H9 (cell line): ENCODE measurements at regions not wholly inside any gene's neighbourhood (a gene's known extent, or its start where the extent isn't known, plus 50 kb on each side); places are given as distances from the start of the nearest gene placed in this dataset.

ENCODE experiments used
- DNase-seq: peaks from one replicate; pipeline ENCODE4 v3.0.0-alpha.2; 2017
- H2AFZ ChIP-seq: one replicate; pipeline ENCODE4 v1.6.1; 2013; ENCODE audit warnings: mild to moderate bottlenecking, low read length, control low read depth, moderate library complexity
- H2AK5ac ChIP-seq: 2 replicates; pipeline ENCODE4 v1.6.1; 2013; ENCODE audit warnings: low read length, control low read depth, mixed read lengths; ENCODE audit not compliant: insufficient read length
- H2BK120ac ChIP-seq: one replicate; pipeline ENCODE4 v1.6.1; 2013; ENCODE audit warnings: low read depth, mild to moderate bottlenecking, low read length, control low read depth, inconsistent platforms; ENCODE audit not compliant: poor library complexity, severe bottlenecking
- H2BK12ac ChIP-seq: 2 replicates; pipeline ENCODE4 v1.6.1; 2013; ENCODE audit warnings: low read length, control low read depth, mixed read lengths, low read depth; ENCODE audit not compliant: insufficient read length
- H2BK15ac ChIP-seq: 2 replicates; pipeline ENCODE4 v1.6.1; 2013; ENCODE audit warnings: low read depth, low read length, control low read depth
- H2BK20ac ChIP-seq: one replicate; pipeline ENCODE4 v1.6.1; 2013; ENCODE audit warnings: low read depth, mild to moderate bottlenecking, low read length, control low read depth, inconsistent platforms; ENCODE audit not compliant: poor library complexity, severe bottlenecking
- H2BK5ac ChIP-seq: 2 replicates; pipeline ENCODE4 v1.6.1; 2013; ENCODE audit warnings: low read length, control low read depth, mixed read lengths; ENCODE audit not compliant: insufficient read length
- H3K14ac ChIP-seq: 2 replicates; pipeline ENCODE4 v1.6.1; 2013; ENCODE audit warnings: low read length, control low read depth; ENCODE audit not compliant: insufficient read depth
- H3K18ac ChIP-seq: 2 replicates; pipeline ENCODE4 v1.6.1; 2013; ENCODE audit warnings: low read depth, mild to moderate bottlenecking, mixed read lengths, low read length, control low read depth; ENCODE audit not compliant: insufficient read length
- H3K23ac ChIP-seq: 2 replicates; pipeline ENCODE4 v1.6.1; 2013; ENCODE audit warnings: low read length, control low read depth, mixed read lengths, low read depth; ENCODE audit not compliant: insufficient read length
- H3K23me2 ChIP-seq: 2 replicates; pipeline ENCODE4 v1.6.1; 2013; ENCODE audit warnings: low read depth, mild to moderate bottlenecking, mixed read lengths, low read length, control low read depth; ENCODE audit not compliant: insufficient read length, poor library complexity, severe bottlenecking
- H3K27ac ChIP-seq: 2 replicates; pipeline ENCODE4 v1.5.1; 2013; ENCODE audit warnings: low read length, control low read depth, mixed read lengths, low read depth; ENCODE audit not compliant: insufficient read length
- H3K27me3 ChIP-seq: 2 replicates; pipeline ENCODE4 v1.6.1; 2013; ENCODE audit warnings: low read length, control low read depth, inconsistent platforms; ENCODE audit not compliant: insufficient read depth
- H3K4ac ChIP-seq: 2 replicates; pipeline ENCODE4 v1.6.1; 2013; ENCODE audit warnings: low read depth, mild to moderate bottlenecking, control low read depth, inconsistent platforms, low read length, moderate library complexity
- H3K4me1 ChIP-seq: 2 replicates; pipeline ENCODE4 v1.6.1; 2013; ENCODE audit warnings: low read length, control low read depth, inconsistent platforms; ENCODE audit not compliant: insufficient read depth
- H3K4me2 ChIP-seq: 2 replicates; pipeline ENCODE4 v1.6.1; 2013; ENCODE audit warnings: low read length, control low read depth, mixed read lengths; ENCODE audit not compliant: insufficient read length, insufficient read depth
- H3K56ac ChIP-seq: 2 replicates; pipeline ENCODE4 v1.6.1; 2013; ENCODE audit warnings: low read depth, mild to moderate bottlenecking, mixed read lengths, low read length, control low read depth; ENCODE audit not compliant: insufficient read length
- H3K79me1 ChIP-seq: 2 replicates; pipeline ENCODE4 v1.6.1; 2013; ENCODE audit warnings: low read depth, mild to moderate bottlenecking, moderate library complexity, low read length, control low read depth, inconsistent platforms; ENCODE audit not compliant: insufficient read depth, poor library complexity, severe bottlenecking
- H3K79me2 ChIP-seq: 2 replicates; pipeline ENCODE4 v1.6.1; 2013; ENCODE audit warnings: low read length, control low read depth, inconsistent platforms; ENCODE audit not compliant: insufficient read depth
- H3K9ac ChIP-seq: 2 replicates; pipeline ENCODE4 v1.6.1; 2013; ENCODE audit warnings: low read length, control low read depth, mixed read lengths; ENCODE audit not compliant: insufficient read length; ENCODE audit errors: extremely low read depth
- H3K9me3 ChIP-seq: one replicate; pipeline ENCODE4 v1.6.1; 2013; ENCODE audit warnings: low read depth, low read length, inconsistent platforms; ENCODE audit not compliant: control insufficient read depth
- H3T11ph ChIP-seq: one replicate; pipeline ENCODE4 v1.6.1; 2013; ENCODE audit warnings: mild to moderate bottlenecking, low read length, control low read depth, inconsistent platforms
- H4K20me1 ChIP-seq: one replicate; pipeline ENCODE4 v1.6.1; 2013; ENCODE audit not compliant: control insufficient read depth, insufficient read length, insufficient read depth
- H4K5ac ChIP-seq: 2 replicates; pipeline ENCODE4 v1.6.1; 2013; ENCODE audit warnings: low read depth, mild to moderate bottlenecking, mixed read lengths, low read length, control low read depth; ENCODE audit not compliant: insufficient read length
- H4K8ac ChIP-seq: replicated peaks from 2 replicates; pipeline ENCODE4 v1.6.1; 2013; ENCODE audit warnings: low read length, control low read depth, mixed read lengths, low read depth; ENCODE audit not compliant: insufficient read length
- H4K91ac ChIP-seq: 2 replicates; pipeline ENCODE4 v1.6.1; 2013; ENCODE audit warnings: low read depth, mild to moderate bottlenecking, moderate library complexity, mixed read lengths, low read length, control low read depth; ENCODE audit not compliant: insufficient read length
- H3K27ac Mint-ChIP-seq, 3 experiments: 2 replicates in 2 of 3; 3 replicates in 1 of 3; pipeline ENCODE4 v1.8.0; 2020 to 2021; ENCODE audit warnings: mixed read lengths in 3 of 3, mild to moderate bottlenecking in 1 of 3, moderate library complexity in 1 of 3
- H3K27me3 Mint-ChIP-seq: 2 replicates; pipeline ENCODE4 v1.8.0; 2021; ENCODE audit warnings: low read depth, mild to moderate bottlenecking, moderate library complexity, mixed read lengths
- H3K36me3 Mint-ChIP-seq, 3 experiments: 2 replicates in 2 of 3; 3 replicates in 1 of 3; pipeline ENCODE4 v1.8.0; 2020 to 2021; ENCODE audit warnings: low read depth in 3 of 3, mixed read lengths in 3 of 3; ENCODE audit not compliant: insufficient read depth in 1 of 3
- H3K4me1 Mint-ChIP-seq, 2 experiments: 2 replicates each; pipeline ENCODE4 v1.8.0; 2020; ENCODE audit warnings: mixed read lengths in 2 of 2
- H3K4me3 Mint-ChIP-seq, 2 experiments: 2 replicates in 1 of 2; 3 replicates in 1 of 2; pipeline ENCODE4 v1.8.0; 2020 to 2021; ENCODE audit warnings: mild to moderate bottlenecking in 2 of 2, mixed read lengths in 2 of 2, moderate library complexity in 1 of 2
- H3K9me3 Mint-ChIP-seq, 2 experiments: 2 replicates in 1 of 2; 3 replicates in 1 of 2; pipeline ENCODE4 v1.8.0; 2020; ENCODE audit warnings: mild to moderate bottlenecking in 2 of 2, mixed read lengths in 2 of 2, moderate library complexity in 1 of 2
- WGBS: extraction: QIAGEN DNeasy Blood & Tissue Kit; methylation state at CpG from one replicate; pipeline ENCODE4 v1.1.7; 2013; ENCODE audit warnings: missing lambda C conversion rate, low lambda C conversion rate, mixed read lengths; ENCODE audit not compliant: insufficient read length; ENCODE audit errors: extremely low coverage; 5-methylcytosine and 5-hydroxymethylcytosine counted together
- TF ChIP-seq, protein P1 (sequence below): fragments of 200-600 bp; sonication (generic); conservative IDR thresholded peaks from 3 replicates; pipeline ENCODE4 v1.8.0; 2021; ENCODE audit warnings: antibody characterized with exemption, mild to moderate bottlenecking

DNA sequence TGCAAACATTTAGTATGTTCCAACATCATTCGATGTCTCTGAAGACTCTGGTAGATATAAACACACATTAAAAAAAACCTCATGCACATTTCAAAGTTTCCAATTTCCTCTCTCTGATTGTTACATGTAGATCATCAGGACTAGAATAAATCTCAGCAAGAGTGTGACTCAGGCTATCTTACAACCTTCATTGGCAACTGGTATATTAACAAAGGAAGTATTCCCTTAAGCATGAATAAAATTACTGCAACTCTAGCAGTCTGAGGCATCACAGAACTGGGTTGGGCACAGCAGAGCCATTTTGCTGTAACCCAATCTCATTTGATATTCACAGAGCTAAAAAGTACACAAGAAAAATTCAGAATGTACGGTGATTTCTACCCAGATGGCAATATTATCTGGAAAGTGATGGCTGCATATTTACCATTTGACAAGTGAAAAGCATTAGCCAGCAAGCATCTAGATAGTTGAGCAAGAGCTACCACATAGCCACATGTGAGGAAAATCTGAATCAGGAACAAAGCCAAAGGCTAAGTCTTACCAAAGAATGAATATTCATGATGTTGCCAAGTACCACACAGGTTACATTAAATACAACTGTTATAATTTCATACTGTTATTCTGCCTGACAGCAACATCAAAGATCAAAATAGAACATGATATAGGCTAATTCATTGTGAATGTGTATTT, 232.2 kb downstream of the CRPPA start:
- Histone ChIP-seq H4K5ac (no peak overlapping the region), H3K23ac (no peak overlapping the region), H3K79me1 (no peaks in the 10 kb centered on the region), H2BK15ac (no peak overlapping the region), H3T11ph (no peak overlapping the region), H3K27me3 (no peaks in the 10 kb centered on the region), H2BK20ac (no peak overlapping the region), H3K4ac (no peak overlapping the region), H3K23me2 (no peaks in the 10 kb centered on the region), H3K27ac (no peak overlapping the region), H3K56ac (no peak overlapping the region), H2BK12ac (no peak overlapping the region), H3K18ac (no peak overlapping the region), H4K8ac (no peak overlapping the region), H2AFZ (no peak overlapping the region), H2BK120ac (no peak overlapping the region), H3K9me3 (no peaks in the 10 kb centered on the region), H3K79me2 (no peaks in the 10 kb centered on the region), H4K91ac (no peak overlapping the region), H3K14ac (no peak overlapping the region), H3K4me2 (no peak overlapping the region), H3K4me1 (no peaks in the 10 kb centered on the region), H2AK5ac (no peak overlapping the region), H4K20me1 (no peaks in the 10 kb centered on the region), H2BK5ac (no peak overlapping the region), H3K9ac (no peak overlapping the region)
- peak overlapping the region in 1 of 3 experiments; percentile 4; a peak in 1 of 7 replicates for H3K27ac Mint-ChIP-seq
- no peaks in the 10 kb centered on the region for H3K27me3 Mint-ChIP-seq
- TF ChIP-seq, protein P1, sequence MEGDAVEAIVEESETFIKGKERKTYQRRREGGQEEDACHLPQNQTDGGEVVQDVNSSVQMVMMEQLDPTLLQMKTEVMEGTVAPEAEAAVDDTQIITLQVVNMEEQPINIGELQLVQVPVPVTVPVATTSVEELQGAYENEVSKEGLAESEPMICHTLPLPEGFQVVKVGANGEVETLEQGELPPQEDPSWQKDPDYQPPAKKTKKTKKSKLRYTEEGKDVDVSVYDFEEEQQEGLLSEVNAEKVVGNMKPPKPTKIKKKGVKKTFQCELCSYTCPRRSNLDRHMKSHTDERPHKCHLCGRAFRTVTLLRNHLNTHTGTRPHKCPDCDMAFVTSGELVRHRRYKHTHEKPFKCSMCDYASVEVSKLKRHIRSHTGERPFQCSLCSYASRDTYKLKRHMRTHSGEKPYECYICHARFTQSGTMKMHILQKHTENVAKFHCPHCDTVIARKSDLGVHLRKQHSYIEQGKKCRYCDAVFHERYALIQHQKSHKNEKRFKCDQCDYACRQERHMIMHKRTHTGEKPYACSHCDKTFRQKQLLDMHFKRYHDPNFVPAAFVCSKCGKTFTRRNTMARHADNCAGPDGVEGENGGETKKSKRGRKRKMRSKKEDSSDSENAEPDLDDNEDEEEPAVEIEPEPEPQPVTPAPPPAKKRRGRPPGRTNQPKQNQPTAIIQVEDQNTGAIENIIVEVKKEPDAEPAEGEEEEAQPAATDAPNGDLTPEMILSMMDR, result no peak
- no peak for DNase-seq
- no peaks in the 10 kb centered on the region for H3K9me3 Mint-ChIP-seq
- no peaks in the 10 kb centered on the region for H3K36me3 Mint-ChIP-seq
- H3K4me3 Mint-ChIP-seq, result no peak overlapping the region
- peaks cover 6% of the 10 kb centered on the region in 2 experiments for H3K4me1 Mint-ChIP-seq
- WGBS, result no CpG with 5 or more reads among the region's 2 CpGs
